ENCODE measurements at regions not wholly inside any gene's neighbourhood (a gene's known extent, or its start where the extent isn't known, plus 50 kb on each side); places are given as distances from the start of the nearest gene placed in this dataset.

GRCh38 chr5:116732591-116732990 is 158.0 kb upstream of the SEMA6A start:
- TF ChIP-seq CTCF (IDR thresholded peaks at IDR 0.05; ENCODE audit: low read depth, low read length, poor library complexity, severe bottlenecking) (no peak), EZH2phosphoT487 (IDR thresholded peaks at IDR 0.05; ENCODE audit: borderline replicate concordance, low read length) (no peak)
